Neural cell (in vitro differentiated cells): ENCODE measurements at regions not wholly inside any gene's neighbourhood (a gene's known extent, or its start where the extent isn't known, plus 50 kb on each side); places are given as distances from the start of the nearest gene placed in this dataset.

ENCODE experiments used
- EP300 ChIP-seq: fragments of 450-650 bp; conservative IDR thresholded peaks from 2 replicates; pipeline ENCODE4 v1.6.1; 2014; ENCODE audit warnings: antibody characterized with exemption, mild to moderate bottlenecking, moderate library complexity; ENCODE audit not compliant: poor library complexity, severe bottlenecking
- EZH2 ChIP-seq: fragments of 200-600, 300-800 bp; shearing (Covaris generic), sonication (generic); IDR thresholded peaks from 2 replicates; pipeline ENCODE4 v1.6.1; 2014; ENCODE audit warnings: antibody characterized with exemption, low read length, borderline replicate concordance, mild to moderate bottlenecking; ENCODE audit not compliant: insufficient read depth, poor library complexity, severe bottlenecking
- POLR2AphosphoS5 ChIP-seq: IDR thresholded peaks from 2 replicates; pipeline ENCODE4 v1.6.1; 2012
- TAF1 ChIP-seq: IDR thresholded peaks from 2 replicates; pipeline ENCODE4 v1.6.1; 2012; ENCODE audit warnings: low read depth
- TF ChIP-seq, protein P1 (sequence below): fragments of 450-650 bp; IDR thresholded peaks from 2 replicates; pipeline ENCODE4 v1.5.1; 2014; ENCODE audit warnings: antibody characterized with exemption, mild to moderate bottlenecking, moderate library complexity; ENCODE audit not compliant: poor library complexity, severe bottlenecking

DNA sequence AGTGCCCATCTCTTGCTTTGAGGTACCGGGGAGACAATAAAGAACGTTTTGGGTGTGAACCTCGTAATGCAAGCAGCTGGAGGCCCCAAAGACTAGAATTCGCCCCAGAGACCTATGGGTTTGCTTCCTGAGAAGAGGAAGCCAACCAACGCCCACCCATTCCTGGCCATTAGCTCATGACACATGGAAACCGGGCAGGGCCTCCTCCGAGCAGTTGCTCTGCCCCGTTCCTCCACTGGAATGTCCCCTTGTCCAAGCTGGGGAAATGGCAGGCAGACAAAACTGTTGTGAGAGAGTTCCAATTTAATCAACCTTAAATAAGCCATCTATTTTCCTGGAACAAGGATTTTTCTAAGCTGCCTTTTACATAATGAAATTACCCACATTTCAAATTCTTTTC, 250.9 kb upstream of the IGF1R start:
- TF ChIP-seq, protein P1, sequence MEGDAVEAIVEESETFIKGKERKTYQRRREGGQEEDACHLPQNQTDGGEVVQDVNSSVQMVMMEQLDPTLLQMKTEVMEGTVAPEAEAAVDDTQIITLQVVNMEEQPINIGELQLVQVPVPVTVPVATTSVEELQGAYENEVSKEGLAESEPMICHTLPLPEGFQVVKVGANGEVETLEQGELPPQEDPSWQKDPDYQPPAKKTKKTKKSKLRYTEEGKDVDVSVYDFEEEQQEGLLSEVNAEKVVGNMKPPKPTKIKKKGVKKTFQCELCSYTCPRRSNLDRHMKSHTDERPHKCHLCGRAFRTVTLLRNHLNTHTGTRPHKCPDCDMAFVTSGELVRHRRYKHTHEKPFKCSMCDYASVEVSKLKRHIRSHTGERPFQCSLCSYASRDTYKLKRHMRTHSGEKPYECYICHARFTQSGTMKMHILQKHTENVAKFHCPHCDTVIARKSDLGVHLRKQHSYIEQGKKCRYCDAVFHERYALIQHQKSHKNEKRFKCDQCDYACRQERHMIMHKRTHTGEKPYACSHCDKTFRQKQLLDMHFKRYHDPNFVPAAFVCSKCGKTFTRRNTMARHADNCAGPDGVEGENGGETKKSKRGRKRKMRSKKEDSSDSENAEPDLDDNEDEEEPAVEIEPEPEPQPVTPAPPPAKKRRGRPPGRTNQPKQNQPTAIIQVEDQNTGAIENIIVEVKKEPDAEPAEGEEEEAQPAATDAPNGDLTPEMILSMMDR = no peak
- no peak for TF ChIP-seq EP300
- TF ChIP-seq TAF1 = no peak
- TF ChIP-seq POLR2AphosphoS5 = no peak
- no peak for TF ChIP-seq EZH2
